CD4-positive, alpha-beta T cell treated with Interleukin-17A for 1 hour (primary cell): ENCODE measurements at regions not wholly inside any gene's neighbourhood (a gene's known extent, or its start where the extent isn't known, plus 50 kb on each side); places are given as distances from the start of the nearest gene placed in this dataset.

ENCODE experiments used
- DNase-seq: peaks from one replicate; pipeline ENCODE4 v3.0.0-alpha.2; 2020

- no peak for DNase-seq
Measured at GRCh38 chrX:145631461-145631951, 186.1 kb upstream of the SLITRK2 start.

GRCh38 chrX:145654486-145654885, 163.1 kb upstream of the SLITRK2 start:
- DNase-seq, result no peak

GRCh38 chrX:145673841-145674240, 143.8 kb upstream of the SLITRK2 start:
- no peak for DNase-seq

DNA sequence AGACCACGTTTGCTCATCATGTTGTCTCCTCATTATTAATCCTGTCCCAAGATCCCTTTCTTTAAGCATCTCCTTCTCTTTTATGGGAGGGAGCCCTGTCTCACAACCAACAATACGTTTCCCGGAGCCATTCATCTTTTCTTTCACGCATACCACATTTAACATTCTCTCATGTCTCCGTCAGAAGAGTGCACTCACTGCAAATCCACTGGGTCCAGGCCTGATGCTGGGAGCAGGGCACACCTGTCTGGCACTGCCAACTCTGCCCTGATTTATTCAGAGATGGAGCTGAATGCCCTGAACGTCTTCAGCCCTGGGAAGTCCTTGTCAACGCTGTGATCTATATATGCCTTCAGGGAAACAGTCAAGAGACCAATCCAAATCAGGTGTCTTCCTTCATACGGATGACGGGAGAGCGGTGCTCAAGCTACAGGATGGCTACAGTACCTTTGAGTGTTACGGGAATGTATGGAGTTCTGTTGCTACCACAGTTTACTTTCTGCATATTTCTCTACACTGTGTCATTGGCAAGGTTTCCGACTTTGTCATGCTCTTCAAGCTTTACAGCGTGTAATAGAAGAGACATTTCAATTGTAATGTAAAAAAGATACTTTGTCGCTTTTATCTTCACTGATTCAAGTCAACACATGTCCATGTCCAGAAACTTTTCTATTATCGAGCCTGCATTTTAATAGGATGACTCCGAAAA, 140.4 kb upstream of the SLITRK2 start:
- DNase-seq, result no peak

DNA sequence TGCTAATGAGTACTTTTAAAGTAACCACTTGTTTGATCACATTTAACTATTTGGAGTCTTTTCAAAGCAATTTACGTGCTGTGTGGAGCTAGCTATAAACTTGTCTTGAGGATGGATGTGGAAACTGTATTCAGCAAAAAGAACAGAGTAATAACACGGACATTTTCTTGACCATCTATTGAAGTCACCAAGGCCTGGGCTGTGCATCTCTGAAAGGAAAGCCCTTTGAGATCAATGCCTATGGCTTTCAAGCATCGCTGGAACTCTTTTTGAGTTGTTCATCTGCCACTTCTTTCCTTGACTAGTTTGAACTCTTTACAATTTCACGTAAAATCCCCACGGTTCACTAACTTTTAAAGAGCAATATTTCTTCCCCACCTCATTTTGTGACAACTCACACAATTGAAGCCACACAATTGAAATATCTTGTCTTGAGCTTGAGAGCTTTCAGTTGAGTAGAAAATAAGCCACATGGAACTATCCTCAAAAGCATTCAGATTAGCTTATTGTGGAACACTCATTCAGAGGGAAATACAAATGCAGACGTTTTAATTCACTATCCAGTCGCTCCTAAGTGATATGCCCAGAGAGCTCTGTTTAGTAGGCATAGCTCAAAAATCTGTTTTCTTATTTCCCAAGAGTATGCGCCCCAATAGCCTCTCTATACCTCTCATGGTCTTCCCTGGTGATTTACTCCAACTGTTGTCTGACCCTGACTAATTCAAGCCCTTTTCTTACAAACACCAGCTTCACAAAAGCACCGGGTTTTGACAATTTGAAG, 134.9 kb upstream of the SLITRK2 start:
- no peak for DNase-seq

- DNase-seq, result no peak
Measured at GRCh38 chrX:145687146-145687545, 130.5 kb upstream of the SLITRK2 start.

DNA sequence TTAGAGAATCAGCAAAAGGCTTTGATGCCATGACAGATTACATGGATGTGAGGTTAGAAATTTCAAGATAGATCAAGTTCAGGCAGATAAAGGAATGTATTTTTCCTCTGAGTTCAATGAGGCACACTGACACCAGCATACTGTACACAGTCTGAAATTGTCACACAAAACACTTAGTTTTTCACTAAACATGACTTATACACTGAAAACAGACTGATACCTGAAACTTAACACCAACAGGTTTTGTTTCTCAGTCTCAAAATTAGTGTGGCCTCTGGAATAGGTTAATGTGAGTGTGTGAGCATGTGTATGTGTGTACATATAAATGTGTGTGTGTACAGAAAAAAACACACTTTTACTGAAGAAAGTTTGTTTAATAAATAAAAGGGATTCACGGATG, 129.9 kb upstream of the SLITRK2 start:
- DNase-seq, result no peak

DNA sequence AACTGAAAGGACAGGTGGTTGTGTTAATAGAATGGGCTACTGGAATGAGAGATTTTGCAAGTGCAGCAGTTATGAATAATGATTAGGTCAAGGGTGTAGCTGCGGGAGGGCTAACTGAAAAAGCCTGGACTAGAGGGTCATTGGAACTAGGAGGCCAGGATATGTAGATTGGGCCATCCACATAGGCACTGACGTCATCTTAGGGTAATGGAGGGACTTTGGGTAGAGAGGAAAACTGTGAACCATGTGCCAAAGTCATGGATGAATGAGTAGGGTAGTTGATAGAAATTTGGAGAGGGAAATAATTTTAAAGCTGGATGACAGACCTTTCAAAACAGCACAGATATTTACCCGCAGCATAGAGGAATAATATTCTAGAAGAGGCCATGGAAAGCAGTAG, 123.6 kb upstream of the SLITRK2 start:
- DNase-seq, result no peak

GRCh38 chrX:145715641-145716138, 101.9 kb upstream of the SLITRK2 start:
- DNase-seq, result no peak

DNA sequence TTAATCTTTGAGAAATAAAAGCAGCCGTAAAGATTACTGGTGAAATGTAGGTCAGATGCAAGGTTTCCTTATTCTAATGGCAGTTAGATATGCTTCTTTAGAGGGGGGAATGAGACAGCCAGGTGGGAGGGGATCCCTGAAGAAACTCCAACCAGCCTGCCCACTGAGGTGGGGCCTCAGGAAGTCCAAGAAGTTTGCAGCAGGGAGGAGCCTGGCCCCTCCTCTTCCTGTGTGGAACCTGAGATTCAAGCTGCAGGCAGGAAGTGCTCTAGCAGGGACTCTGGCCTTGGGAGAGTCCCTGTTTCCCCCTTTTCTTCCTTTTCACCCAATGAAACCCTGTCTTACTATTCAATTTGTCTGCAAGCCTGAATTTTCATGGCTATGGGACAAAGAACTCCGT, 101.4 kb upstream of the SLITRK2 start:
- no peak for DNase-seq

GRCh38 chrX:145727476-145727875, 90.2 kb upstream of the SLITRK2 start:
- DNase-seq, result no peak

- no peak for DNase-seq
Measured at GRCh38 chrX:145729635-145730034, 88.0 kb upstream of the SLITRK2 start.

DNA sequence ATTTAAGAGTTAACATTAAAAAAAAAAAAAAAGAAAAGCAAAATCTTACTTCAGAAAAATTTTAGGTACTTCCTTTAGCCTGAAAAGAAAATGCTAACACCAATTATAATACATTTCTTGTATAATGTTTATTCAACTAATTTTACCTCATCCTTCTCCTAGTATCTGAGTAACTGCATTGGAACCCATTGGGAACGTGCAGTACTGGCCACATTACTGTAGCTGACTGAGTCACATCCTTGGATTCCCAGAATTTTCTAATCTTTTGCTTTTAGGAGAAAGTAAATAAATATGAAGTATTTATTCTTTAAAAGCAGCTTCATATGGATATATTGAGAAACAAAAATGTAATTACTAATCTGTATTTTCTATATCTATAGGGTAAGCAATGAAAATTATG, 82.6 kb upstream of the SLITRK2 start:
- no peak for DNase-seq

DNA sequence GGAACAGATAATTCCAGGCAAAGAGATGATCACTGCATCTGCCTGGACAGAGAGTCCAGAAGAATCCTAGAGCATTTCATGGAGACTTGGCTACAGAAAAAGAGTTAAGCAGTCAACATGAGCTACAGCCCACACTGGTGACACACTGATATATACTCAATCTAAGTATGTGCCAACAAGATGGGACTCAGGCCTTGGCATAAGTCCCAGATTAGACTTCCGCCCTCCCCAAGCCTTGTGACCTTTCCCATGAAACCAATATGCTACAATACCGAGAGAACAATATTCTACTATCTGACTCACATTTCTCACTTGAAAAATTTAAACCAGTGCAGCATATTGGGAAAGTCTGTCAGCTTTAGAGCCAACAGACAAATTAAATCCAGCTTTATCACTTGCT, 65.7 kb upstream of the SLITRK2 start:
- DNase-seq, result no peak
